GM19025 (cell line): ENCODE measurements at regions not wholly inside any gene's neighbourhood (a gene's known extent, or its start where the extent isn't known, plus 50 kb on each side); places are given as distances from the start of the nearest gene placed in this dataset.

Experiments used
- ATAC-seq: cut with Tn5 transposase; IDR thresholded peaks from one replicate; pipeline ENCODE4 v1.9.1; 2021; ENCODE audit warnings: mild to moderate bottlenecking, low read depth, moderate library complexity; ENCODE audit not compliant: unreplicated experiment

DNA sequence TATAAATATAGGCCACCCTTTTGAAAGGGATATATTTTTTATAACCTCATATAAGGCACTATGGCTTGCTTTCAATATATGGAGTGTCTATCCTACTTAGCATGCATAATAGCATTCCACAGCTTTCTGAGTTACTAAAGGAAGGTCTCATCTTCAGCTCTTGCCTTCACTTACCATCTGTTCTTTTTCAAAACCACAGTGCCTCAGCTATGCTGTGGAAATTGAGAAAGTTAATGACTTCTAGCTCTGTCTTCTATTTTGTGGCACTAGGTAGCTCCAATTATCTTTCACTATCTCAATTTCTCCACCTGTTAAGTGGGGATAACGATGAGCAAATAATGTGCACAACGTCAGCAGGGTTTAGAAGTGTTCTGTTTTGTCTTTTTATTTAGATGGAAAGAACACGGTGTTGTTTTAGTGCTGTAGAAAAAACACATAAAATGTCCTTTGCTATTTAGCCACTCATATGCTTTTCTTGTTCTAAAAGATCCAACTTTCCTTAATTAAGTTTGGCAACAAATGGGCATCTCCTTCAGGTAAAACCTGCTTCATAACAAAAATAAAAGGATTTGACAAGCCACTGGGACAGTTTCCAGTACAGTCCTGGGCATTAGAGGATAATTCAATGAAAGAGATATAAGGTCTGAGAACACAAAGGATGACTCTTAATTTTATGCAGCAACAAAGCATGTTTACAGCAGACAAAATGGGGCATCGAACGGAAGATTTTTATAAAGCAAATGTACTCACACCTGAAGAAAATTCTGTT, 462.0 kb upstream of the SYT1 start:
- ATAC-seq, result no peak

- ATAC-seq, result no peak
Measured at GRCh38 chr12:78403136-78403535, 461.4 kb upstream of the SYT1 start.

DNA sequence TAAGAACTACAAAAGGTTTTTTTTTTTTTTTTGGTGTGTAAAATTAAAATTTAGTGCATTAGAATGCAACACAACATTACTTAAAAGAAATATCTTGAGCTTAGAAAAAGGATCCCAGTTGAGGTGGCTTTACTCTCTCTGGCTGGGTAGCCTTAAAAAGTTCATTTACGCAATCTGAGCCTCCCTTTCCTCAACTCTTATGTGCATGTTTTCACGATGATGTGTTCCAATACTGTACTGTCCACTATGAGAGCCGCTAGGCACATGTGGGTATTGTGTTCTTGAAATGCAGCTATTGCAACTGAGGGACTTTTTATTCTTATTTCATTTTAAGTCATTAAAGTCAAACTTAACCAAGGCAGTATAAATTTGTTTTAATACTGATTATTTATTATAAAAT, 460.9 kb upstream of the SYT1 start:
- ATAC-seq, result no peak

DNA sequence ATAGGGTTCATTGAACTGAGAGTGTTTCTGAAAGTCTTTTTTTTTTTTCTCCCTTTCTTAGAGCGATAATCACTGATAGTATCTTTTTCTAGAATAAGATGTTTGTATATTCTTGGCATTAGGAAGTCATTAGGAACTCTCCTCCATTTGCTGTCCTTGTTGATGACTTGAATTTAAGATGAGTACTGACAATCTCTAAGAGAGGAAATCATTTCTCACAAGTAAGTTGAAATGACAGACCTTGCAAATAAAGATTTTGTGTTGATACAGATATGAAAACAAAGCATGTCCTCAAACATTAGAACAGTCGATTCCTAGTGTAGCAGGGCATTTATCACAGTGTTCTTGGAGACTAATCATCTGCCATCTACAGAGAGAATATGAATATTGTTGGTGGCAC, 458.4 kb upstream of the SYT1 start:
- no peak for ATAC-seq

DNA sequence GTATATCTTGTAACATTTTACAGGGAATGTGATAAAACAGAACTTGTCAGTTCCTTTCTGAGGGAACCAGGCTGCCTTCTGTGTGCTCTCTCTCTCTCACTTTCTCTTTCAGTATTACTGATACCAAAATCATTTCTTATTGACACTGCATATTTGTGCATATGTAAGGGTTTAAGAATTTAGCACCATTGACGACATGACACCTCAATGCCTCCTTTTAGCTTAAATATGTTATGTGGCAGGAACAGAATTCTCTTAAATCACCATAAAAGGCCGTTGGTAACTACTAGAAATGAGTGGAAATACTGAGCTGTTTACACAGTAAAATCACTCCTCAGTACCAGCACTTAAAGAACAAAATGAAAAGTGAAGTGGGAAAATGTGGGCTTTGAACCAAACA, 457.7 kb upstream of the SYT1 start:
- ATAC-seq, result peak; percentile 81

DNA sequence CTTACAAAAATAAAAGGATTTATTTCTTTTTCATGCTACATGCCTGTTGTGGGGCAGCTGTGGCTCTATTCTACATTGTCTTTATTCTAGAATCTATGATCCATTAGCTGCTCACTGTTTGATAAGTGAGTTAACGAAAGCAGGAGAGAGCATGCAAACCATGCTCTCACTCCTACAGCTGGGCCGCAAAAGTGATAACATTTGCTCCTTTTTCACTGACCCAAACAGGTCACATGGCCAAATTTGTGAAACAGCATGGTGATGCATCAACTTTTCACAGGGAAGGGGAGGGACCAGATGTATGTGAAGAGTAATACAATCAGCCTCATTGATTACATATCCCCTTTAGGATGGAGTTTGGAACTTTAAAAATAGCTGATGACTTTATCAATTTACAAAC, 456.9 kb upstream of the SYT1 start:
- ATAC-seq, result no peak

- ATAC-seq, result no peak
Measured at GRCh38 chr12:78414071-78414470, 450.5 kb upstream of the SYT1 start.

DNA sequence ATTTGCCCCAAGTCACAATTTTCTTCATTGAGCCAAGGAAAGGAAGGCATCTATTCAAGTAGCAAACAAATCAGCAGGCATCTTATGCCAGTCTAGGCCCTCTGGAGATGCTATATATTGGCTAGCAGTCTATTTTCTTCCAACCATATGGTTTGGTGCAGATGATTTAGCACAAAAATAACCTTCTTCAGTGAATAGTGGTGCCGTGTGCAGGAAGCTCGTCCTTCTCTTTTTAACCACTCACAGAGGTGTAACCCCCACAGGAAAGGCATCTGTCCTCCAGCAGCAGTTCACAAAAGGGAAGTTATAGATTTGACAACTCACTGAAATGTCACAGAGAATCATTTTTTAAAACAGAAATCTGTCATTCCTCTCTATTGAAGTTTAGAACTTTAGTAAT, 445.7 kb upstream of the SYT1 start:
- no peak for ATAC-seq

DNA sequence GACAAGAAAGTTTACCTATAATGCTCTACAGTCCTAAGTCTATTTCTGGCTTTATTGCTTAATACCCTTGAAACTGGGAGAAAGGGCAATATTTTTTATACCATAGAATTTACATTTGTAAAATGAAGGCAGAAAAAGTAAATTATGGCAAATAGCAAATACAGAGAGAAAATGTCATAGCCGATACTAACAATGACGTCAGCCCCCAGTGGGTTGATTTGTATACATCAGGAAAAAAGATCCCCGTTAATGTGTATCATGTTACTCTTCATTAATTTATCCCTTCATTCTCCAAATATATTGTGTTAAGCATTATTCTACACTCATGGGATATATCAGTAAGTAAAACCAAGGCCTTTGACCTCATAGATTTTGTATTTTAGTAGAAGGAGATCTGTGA, 445.1 kb upstream of the SYT1 start:
- ATAC-seq, result no peak

GRCh38 chr12:78420991-78421390, 443.6 kb upstream of the SYT1 start:
- no peak for ATAC-seq

GRCh38 chr12:78430551-78430950, 434.0 kb upstream of the SYT1 start:
- ATAC-seq, result no peak

GRCh38 chr12:78431931-78432330, 432.6 kb upstream of the SYT1 start:
- no peak for ATAC-seq

DNA sequence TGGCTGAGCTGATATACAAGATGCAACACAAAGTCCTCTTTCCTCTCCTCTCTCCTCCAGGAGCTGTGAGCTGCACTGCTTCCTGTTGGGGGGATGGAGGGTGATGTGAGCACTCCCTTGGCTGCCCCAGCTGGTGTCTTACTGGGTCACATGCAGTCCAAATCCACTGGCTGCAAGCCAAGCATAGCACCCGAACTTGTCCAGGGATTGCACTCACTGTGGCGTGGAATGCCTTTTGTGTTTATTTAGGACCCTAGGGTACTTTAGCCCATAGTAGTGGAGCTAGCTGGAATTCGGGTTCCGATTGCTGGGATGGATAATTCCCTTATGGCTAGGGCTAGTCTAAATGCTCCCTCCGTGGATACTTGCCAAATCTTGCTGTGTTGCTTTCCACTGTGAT, 424.9 kb upstream of the SYT1 start:
- no peak for ATAC-seq

DNA sequence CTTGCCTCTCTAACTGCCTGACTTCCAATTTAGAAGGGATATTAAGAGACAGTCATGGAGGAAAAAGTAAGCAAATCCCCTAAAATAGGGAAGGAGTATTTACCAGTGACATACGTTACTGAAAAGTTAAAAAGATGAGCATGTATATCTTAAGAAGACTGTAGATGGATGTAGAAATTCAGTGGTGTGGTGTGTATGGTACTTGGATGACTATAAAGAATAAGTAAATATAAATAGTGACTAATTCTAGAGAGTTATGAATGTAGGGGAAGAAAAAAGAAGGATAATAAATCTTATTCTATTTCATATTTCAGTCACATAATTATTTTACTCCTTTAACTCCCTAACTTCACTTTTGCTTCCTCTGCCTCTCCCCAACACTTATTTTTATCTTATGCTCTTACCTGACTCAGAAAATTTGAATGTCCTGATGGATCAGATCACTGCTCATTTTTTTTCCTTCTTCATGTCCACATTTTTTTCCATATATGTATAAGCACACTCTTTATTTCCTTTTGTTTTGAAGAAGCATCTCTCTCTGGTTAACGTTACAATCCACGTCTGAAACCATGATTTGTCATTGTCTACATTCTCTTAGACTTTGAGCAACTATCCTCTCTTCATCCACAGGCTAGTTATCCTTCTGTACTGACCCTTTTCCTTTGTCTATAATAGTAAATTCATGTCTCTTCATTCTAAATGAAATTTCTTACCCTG, 422.7 kb upstream of the SYT1 start:
- ATAC-seq, result no peak

DNA sequence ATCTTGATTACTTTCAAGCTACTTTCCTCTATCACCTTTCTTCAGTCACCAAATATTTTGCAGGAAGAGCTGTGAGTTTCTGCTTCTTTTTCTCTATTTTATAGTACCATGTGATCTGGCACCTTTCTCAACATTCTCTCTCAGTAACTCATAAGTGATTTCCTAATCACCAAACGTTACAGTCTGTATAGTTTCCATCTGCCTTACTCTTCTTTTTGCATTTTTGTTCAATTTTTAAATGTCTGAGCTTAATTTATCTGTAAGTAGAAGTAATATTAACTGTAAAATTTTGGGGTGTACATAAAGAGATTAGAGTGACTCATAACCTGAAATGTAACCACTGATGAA, 422.1 kb upstream of the SYT1 start:
- ATAC-seq, result no peak

GRCh38 chr12:78446555-78446954, 418.0 kb upstream of the SYT1 start:
- ATAC-seq, result no peak

DNA sequence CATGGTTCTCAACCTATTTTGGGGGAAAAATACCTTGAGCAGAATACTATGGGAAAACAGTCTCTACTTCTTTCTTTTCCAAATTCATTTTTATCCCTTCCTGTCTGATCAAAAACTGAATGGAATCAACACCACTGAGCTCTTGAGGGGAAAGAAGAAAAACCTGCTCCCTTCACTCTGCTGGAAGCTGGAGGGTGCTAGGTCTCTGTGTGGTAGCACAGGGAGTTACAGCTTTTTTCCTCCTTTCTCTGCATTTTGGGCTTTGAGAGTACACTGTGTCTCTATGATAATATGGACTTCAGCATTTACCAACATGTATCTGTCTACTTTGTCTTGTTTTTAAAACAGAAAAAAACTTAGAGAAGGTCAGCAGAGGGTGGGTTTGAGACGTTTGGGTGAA, 417.2 kb upstream of the SYT1 start:
- no peak for ATAC-seq

GRCh38 chr12:78448692-78449091, 415.9 kb upstream of the SYT1 start:
- no peak for ATAC-seq

- no peak for ATAC-seq
Measured at GRCh38 chr12:78455991-78456390, 408.6 kb upstream of the SYT1 start.

DNA sequence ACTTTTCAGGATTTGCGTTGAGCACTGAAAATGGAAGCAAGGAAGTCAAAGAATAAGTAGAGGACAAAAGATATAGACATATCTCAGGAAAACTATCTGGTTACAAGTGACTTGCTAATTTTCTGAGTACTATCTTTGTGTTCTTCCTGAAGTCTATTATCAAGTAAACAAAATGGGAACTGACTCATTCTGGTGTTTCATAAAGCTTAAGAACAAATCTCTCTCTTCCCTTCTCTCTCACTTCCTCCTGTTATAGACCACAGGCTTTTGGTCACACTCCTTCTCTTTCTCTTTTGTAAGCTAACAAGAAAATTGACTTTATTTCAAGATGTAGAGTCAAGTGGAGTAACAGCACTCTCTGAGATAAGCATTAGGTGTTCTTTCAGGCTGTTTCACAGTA, 406.6 kb upstream of the SYT1 start:
- ATAC-seq, result peak; percentile 93

- ATAC-seq, result no peak
Measured at GRCh38 chr12:78470354-78471195, 394.0 kb upstream of the SYT1 start.
